ENCODE measurements at regions not wholly inside any gene's neighbourhood (a gene's known extent, or its start where the extent isn't known, plus 50 kb on each side); places are given as distances from the start of the nearest gene placed in this dataset.
"Not testable (repeated sequence)": the region's sequence is repeated elsewhere in the genome, so short reads cannot be mapped to it uniquely, and the experiment has no call there.

- not testable (repeated sequence) for TF ChIP-seq CTCF, POLR2A (IDR thresholded peaks at IDR 0.05)
These were observed 388.3 kb downstream of the IRS2 start for GRCh38 chr13:109398071-109398470.
